CD14-positive monocyte (primary cell): ENCODE measurements at regions not wholly inside any gene's neighbourhood (a gene's known extent, or its start where the extent isn't known, plus 50 kb on each side); places are given as distances from the start of the nearest gene placed in this dataset.

Experiments used
- DNase-seq, 3 donors: peaks; one replicate each; pipeline ENCODE4 v3.0.0-alpha.2; 2011 to 2022
- H2AFZ ChIP-seq: 2 replicates; pipeline ENCODE4 v1.6.0; 2012; ENCODE audit warnings: mild to moderate bottlenecking, low read depth, low read length, inconsistent platforms; ENCODE audit not compliant: insufficient read depth, poor library complexity, severe bottlenecking
- H3K27ac ChIP-seq, 2 donors: 1 replicate in 1 of 2; 2 replicates in 1 of 2; pipeline ENCODE4 v1.5.1; 2012 to 2013; ENCODE audit warnings: low read length in 2 of 2, control low read depth in 1 of 2, inconsistent platforms in 1 of 2, low read depth in 1 of 2, mild to moderate bottlenecking in 1 of 2
- H3K27me3 ChIP-seq, 2 donors: one replicate each; pipeline versions ENCODE4 v1.6.0 to v1.6.1; 2011 to 2013; ENCODE audit warnings: low read length in 2 of 2; ENCODE audit not compliant: control insufficient read depth in 2 of 2, insufficient read depth in 2 of 2
- H3K36me3 ChIP-seq, 2 donors: replicated peaks in 1 of 2; 1 replicate in 1 of 2; 2 replicates in 1 of 2; pipeline versions ENCODE4 v1.5.1 to v1.6.1; 2012 to 2013; ENCODE audit warnings: low read length in 2 of 2, control low read depth in 1 of 2, inconsistent platforms in 1 of 2, mild to moderate bottlenecking in 1 of 2; ENCODE audit not compliant: insufficient read depth in 2 of 2, control insufficient read depth in 1 of 2
- H3K4me1 ChIP-seq, 2 donors: 1 replicate in 1 of 2; 2 replicates in 1 of 2; pipeline versions ENCODE4 v1.5.1 to v1.6.1; 2012 to 2013; ENCODE audit warnings: low read length in 2 of 2, control low read depth in 1 of 2, inconsistent platforms in 1 of 2, mild to moderate bottlenecking in 1 of 2, moderate library complexity in 1 of 2; ENCODE audit not compliant: insufficient read depth in 2 of 2, control insufficient read depth in 1 of 2
- H3K4me2 ChIP-seq: replicated peaks from 2 replicates; pipeline ENCODE3; 2012; ENCODE audit warnings: low read length, moderate library complexity, mild to moderate bottlenecking; ENCODE audit not compliant: poor library complexity, severe bottlenecking; ENCODE audit errors: extremely low read depth
- H3K4me3 ChIP-seq, 3 experiments: fragments of 200-600 bp in 1 of 3; sonication (generic) in 1 of 3; replicated peaks in 1 of 3; 1 replicate in 2 of 3; 2 replicates in 1 of 3; pipeline ENCODE4 v1.5.1; 2011 to 2013; ENCODE audit warnings: low read length in 3 of 3, mild to moderate bottlenecking in 3 of 3, control low read depth in 2 of 3, low read depth in 2 of 3, inconsistent platforms in 1 of 3, moderate library complexity in 1 of 3
- H3K79me2 ChIP-seq: 2 replicates; pipeline ENCODE4 v1.6.0; 2012; ENCODE audit warnings: mild to moderate bottlenecking, control low read depth, inconsistent platforms, low read length, moderate library complexity; ENCODE audit not compliant: insufficient read depth
- H3K9ac ChIP-seq: 2 replicates; pipeline ENCODE4 v1.6.0; 2017; ENCODE audit warnings: low read length, mild to moderate bottlenecking; ENCODE audit not compliant: insufficient read depth, poor library complexity, severe bottlenecking
- H3K9me3 ChIP-seq, 2 donors: replicated peaks in 1 of 2; 1 replicate in 1 of 2; 2 replicates in 1 of 2; pipeline versions ENCODE4 v1.5.1 to v1.6.1; 2012 to 2013; ENCODE audit warnings: low read length in 2 of 2, control low read depth in 1 of 2; ENCODE audit not compliant: control insufficient read depth in 1 of 2, insufficient read depth in 1 of 2
- H4K20me1 ChIP-seq: 2 replicates; pipeline ENCODE4 v1.6.0; 2012; ENCODE audit warnings: mild to moderate bottlenecking, low read length, control low read depth, moderate library complexity; ENCODE audit not compliant: insufficient read depth
- H3K27ac Mint-ChIP-seq, 7 donors: one replicate each; pipeline ENCODE4 v1.8.0; 2020; ENCODE audit warnings: mild to moderate bottlenecking in 7 of 7, mixed read lengths in 7 of 7, moderate library complexity in 6 of 7, inconsistent platforms in 2 of 7
- H3K27me3 Mint-ChIP-seq, 3 donors: one replicate each; pipeline ENCODE4 v1.8.0; 2021 to 2022; ENCODE audit warnings: low read depth in 3 of 3, mild to moderate bottlenecking in 3 of 3, mixed read lengths in 3 of 3, moderate library complexity in 3 of 3, inconsistent platforms in 1 of 3
- H3K36me3 Mint-ChIP-seq, 2 donors: one replicate each; pipeline ENCODE4 v1.8.0; 2020; ENCODE audit warnings: mixed read lengths in 2 of 2, inconsistent platforms in 1 of 2, mild to moderate bottlenecking in 1 of 2
- H3K4me1 Mint-ChIP-seq: one replicate; pipeline ENCODE4 v1.8.0; 2020; ENCODE audit warnings: mild to moderate bottlenecking, mixed read lengths
- H3K4me3 Mint-ChIP-seq, 2 donors: one replicate each; pipeline ENCODE4 v1.8.0; 2020; ENCODE audit warnings: mild to moderate bottlenecking in 2 of 2, mixed read lengths in 2 of 2, moderate library complexity in 1 of 2
- H3K9me3 Mint-ChIP-seq, 7 donors: one replicate each; pipeline ENCODE4 v1.8.0; 2020 to 2022; ENCODE audit warnings: mixed read lengths in 7 of 7, mild to moderate bottlenecking in 6 of 7, moderate library complexity in 6 of 7, inconsistent platforms in 2 of 7
- WGBS: methylation state at CpG from one replicate; pipeline ENCODE4 v1.1.5; 2013; ENCODE audit warnings: missing lambda C conversion rate; ENCODE audit not compliant: insufficient coverage; 5-methylcytosine and 5-hydroxymethylcytosine counted together
- intact Hi-C, 2 donors: fragments of 100-400 bp; cut with micrococcal nuclease; formaldehyde crosslinking; loops; one replicate each; pipeline versions ENCODE4 v1.15.0 to v1.15.1; 2023
- TF ChIP-seq, protein P1 (sequence below): fragments of 200-600 bp; IDR thresholded peaks from one replicate; pipeline ENCODE4 v1.8.0; 2022; ENCODE audit warnings: antibody characterized with exemption, mild to moderate bottlenecking

DNA sequence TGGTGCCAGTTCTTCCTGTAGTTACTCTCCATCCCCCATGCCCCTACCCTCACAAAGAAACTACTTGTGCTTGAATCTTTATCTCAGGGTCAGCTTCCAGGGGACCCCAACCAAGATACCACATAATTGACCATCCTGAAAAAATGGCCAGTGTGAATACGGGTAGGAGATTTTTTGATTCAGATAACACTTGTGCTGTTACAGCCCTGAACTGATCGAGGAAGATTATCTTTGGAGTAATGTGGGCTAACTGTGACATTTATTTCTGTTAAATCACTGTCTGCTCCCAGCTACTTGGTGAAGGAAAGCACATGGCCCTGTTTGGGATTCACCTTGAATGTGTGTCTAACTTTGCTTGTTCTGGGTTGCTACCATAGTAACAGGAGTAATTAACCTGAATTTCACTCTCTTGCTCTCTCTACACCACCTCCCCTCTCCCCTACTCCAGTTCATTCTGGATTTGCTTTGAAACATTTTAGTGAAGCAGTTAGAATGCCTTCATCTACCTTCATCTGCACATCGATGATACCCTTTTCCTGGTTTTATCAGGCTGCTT lies 219.6 kb upstream of the CHD6 start:
- Histone ChIP-seq H2AFZ (no peak overlapping the region), H3K4me2 (no peak overlapping the region), H3K4me1 (no peaks in the 10 kb centered on the region), H4K20me1 (no peaks in the 10 kb centered on the region), H3K27ac (no peak overlapping the region), H3K36me3 (no peaks in the 10 kb centered on the region), H3K79me2 (no peaks in the 10 kb centered on the region), H3K4me3 (no peak overlapping the region), H3K9ac (no peak overlapping the region), H3K27me3 (no peaks in the 10 kb centered on the region), H3K9me3 (no peaks in the 10 kb centered on the region)
- no peaks in the 10 kb centered on the region for H3K36me3 Mint-ChIP-seq
- TF ChIP-seq, protein P1, sequence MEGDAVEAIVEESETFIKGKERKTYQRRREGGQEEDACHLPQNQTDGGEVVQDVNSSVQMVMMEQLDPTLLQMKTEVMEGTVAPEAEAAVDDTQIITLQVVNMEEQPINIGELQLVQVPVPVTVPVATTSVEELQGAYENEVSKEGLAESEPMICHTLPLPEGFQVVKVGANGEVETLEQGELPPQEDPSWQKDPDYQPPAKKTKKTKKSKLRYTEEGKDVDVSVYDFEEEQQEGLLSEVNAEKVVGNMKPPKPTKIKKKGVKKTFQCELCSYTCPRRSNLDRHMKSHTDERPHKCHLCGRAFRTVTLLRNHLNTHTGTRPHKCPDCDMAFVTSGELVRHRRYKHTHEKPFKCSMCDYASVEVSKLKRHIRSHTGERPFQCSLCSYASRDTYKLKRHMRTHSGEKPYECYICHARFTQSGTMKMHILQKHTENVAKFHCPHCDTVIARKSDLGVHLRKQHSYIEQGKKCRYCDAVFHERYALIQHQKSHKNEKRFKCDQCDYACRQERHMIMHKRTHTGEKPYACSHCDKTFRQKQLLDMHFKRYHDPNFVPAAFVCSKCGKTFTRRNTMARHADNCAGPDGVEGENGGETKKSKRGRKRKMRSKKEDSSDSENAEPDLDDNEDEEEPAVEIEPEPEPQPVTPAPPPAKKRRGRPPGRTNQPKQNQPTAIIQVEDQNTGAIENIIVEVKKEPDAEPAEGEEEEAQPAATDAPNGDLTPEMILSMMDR, result no peak
- 88% methylated on average over 1 of the region's 3 CpGs for WGBS
- H3K9me3 Mint-ChIP-seq, result peaks cover 0 to 5% (median 1%) of the 10 kb centered on the region in 7 donors
- no peak overlapping the region for H3K4me3 Mint-ChIP-seq
- H3K4me1 Mint-ChIP-seq, result no peaks in the 10 kb centered on the region
- H3K27me3 Mint-ChIP-seq, result peaks cover 0 to 2% (median 2%) of the 10 kb centered on the region in 3 donors
- no peak for DNase-seq
- H3K27ac Mint-ChIP-seq, result no peak overlapping the region
- intact Hi-C loops, result no loop called here

DNA sequence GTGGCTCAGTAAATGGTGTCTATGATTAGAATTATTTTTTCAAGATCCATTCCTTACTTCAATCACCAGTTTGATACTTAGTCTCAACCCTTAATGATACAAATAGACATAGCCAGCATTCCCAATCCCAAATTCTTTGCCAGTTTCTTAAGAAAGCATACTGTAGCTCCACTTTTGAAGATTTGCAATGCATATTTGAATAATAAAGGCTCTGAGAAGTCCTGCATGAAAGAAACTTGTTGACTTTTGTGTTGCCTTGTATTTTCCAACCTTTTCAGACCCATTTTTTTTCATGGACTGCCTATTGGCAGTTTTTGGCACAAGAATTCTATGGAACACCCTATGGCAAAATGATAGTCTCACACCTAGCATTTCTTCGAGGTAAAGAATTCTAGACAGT lies 215.6 kb upstream of the CHD6 start:
- Histone ChIP-seq H3K36me3 (no peaks in the 10 kb centered on the region), H3K4me2 (no peak overlapping the region), H3K9ac (no peak overlapping the region), H3K79me2 (no peaks in the 10 kb centered on the region), H4K20me1 (no peaks in the 10 kb centered on the region), H2AFZ (no peak overlapping the region), H3K4me1 (no peaks in the 10 kb centered on the region), H3K27me3 (no peaks in the 10 kb centered on the region), H3K9me3 (peaks cover 0 to 3% of the 10 kb centered on the region in 2 donors), H3K4me3 (no peak overlapping the region), H3K27ac (no peak overlapping the region)
- Mint-ChIP-seq H3K4me3 (no peak overlapping the region), H3K4me1 (no peaks in the 10 kb centered on the region), H3K9me3 (peaks cover 0 to 5% (median 4%) of the 10 kb centered on the region in 7 donors), H3K27ac (no peak overlapping the region), H3K27me3 (peaks cover 0 to 2% (median 0%) of the 10 kb centered on the region in 3 donors), H3K36me3 (no peaks in the 10 kb centered on the region)
- WGBS, result no CpG with 5 or more reads among the region's 1 CpG
- TF ChIP-seq, protein P1, result no peak
- intact Hi-C loops, result no loop called here
- DNase-seq, result no peak
